ENCODE measurements at regions not wholly inside any gene's neighbourhood (a gene's known extent, or its start where the extent isn't known, plus 50 kb on each side); places are given as distances from the start of the nearest gene placed in this dataset.
"Not testable (repeated sequence)": the region's sequence is repeated elsewhere in the genome, so short reads cannot be mapped to it uniquely, and the experiment has no call there.

DNA sequence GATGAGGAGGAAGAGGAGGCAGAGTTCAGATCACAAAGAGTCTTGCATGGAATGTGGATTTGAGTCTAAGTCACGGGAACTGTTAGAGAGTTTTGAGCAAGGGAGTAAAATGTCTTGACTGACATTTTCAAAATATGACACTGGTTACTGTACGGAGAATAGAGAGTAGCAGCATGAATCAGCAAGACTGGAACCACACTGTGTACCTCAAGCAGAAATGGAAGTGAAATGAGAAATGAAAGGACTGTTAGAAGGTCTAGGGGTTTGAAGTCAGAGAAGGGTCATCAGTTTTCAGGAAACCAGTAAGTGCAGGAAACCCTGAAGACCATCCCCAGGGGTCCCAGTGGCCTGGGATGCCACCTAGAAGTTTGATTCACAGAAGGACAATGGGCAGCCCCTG lies 236.3 kb downstream of the GALC start:
- in situ Hi-C loops (cut with HindIII; ENCODE audit: low pct_unique_long_range_greater_than_20kb, low sequenced_read_pairs): no loop called here
- no peak for DNase-seq (ENCODE audit: low read depth)

DNA sequence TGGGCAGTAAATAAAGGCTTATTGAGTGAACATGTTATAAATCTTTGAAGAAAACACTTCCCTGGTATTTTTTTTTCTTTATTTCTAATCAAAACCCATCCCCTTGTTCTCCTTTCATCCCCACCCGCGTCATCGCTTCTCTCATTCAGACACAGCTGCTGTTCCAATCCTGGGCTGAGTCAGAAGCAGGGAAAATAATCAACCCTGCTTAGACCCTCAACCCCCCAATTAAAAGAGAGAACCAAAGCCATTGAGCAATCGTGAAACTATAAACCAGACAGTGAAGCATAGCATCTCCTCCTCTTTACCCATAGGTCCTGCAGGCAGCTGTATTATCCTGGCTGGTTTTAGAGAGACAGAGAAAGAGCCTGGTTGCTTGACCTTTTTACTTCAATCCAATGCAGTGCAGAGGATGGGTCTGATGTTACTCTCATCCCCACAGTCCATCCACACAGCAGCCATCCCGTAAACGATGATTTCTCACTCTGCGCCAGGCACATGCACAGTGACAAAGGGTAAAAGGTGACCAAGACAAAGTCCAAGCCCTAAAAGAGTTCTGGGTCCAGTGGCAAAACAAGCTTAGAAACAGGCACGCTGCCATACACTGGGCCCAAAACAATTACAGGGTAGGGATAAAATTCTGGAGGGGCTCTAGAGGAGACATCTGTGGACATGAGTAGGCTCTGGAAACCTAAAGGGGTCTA lies 238.3 kb downstream of the GALC start:
- in situ Hi-C loops (cut with HindIII; ENCODE audit: low pct_unique_long_range_greater_than_20kb, low sequenced_read_pairs): no loop called here
- DNase-seq (ENCODE audit: low read depth): no peak

DNA sequence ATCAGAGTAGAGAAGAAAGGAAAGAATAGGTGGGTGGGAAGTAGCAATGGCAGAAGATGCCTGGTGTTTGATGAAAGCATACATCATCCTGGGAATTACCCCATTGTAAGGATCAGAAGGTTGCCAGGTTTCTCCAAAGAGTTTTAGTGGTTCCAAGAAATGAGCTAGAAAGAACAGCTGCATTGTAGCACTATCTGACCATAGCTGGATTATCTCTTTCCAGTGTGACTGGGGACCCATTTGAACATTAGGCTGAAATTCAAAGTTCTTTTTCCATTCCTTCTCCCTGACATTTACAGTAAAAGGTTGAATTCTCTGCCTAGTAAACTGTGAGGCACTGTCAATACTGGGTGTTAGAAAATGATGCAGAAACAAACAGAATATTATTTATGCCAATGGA lies 244.4 kb downstream of the GALC start:
- in situ Hi-C loops (cut with HindIII; ENCODE audit: low pct_unique_long_range_greater_than_20kb, low sequenced_read_pairs): no loop called here
- no peak for DNase-seq (ENCODE audit: low read depth)

DNA sequence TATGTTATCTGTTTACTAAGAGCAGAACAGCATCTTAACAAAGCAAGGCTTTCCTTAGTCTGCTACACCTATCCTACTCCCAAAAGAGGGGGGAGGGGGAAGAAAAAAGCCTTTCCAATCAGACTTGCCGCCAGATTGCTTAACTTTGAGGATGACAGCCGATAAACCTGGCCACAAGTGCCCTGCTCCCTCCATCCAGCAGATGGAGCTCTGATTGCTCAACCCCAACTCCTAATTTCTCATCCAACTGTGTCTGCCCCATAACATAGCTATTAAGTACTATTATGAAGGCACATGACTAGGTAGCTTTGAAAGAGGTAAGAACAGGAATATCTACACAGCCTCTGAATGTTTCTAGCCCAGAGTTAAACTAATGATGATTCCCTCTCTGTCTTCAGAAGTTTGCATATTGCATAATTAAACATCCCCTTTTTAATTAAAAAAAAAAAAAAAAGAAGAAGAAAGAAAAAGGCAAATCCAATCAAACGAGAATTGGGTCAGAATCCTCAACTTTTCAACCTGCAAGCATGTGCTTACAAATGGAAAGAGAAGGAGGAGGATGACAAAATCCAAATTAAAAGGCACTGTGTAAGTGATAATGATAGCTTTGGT lies 247.4 kb downstream of the GALC start:
- DNase-seq (ENCODE audit: low read depth): peak; percentile 9
- in situ Hi-C loops (cut with HindIII; ENCODE audit: low pct_unique_long_range_greater_than_20kb, low sequenced_read_pairs): no loop called here

DNA sequence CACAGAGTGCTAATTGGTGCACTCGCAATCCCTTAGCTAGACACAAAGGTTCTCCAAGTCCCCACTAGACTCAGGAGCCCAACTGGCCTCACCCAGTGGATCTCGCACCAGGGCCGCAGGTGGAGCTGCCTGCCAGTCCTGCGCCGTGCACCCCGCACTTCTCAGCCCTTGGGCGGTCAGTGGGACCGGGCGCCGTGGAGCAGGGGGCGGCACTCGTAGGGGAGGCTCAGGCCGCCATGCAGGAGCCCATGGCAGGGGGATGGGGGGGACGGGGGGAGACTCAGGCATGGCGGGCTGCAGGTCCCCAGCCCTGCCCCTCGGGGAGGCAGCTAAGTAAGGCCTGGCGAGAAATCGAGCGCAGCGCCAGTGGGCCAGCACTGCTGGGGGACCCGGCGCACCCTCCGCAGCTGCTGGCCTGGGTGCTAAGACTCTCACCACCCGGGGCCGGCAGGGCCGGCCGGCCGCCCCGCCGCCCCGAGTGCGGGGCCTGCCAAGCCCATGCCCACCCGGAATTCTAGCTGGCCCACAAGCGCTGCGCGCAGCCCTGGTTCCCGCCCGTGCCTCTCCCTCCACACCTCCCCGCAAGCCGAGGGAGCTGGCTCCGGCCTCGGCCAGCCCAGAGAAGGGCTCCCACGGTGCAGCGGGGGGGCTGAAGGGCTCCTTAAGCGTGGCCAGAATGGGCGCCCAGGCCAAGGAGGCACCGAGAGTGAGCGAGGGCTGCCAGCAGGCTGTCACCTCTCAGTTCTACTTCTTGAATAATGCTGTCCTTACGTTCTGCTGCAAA lies 258.2 kb downstream of the GALC start:
- DNase-seq (ENCODE audit: low read depth); in situ Hi-C loops (cut with HindIII; ENCODE audit: low pct_unique_long_range_greater_than_20kb, low sequenced_read_pairs): not testable (repeated sequence)

DNA sequence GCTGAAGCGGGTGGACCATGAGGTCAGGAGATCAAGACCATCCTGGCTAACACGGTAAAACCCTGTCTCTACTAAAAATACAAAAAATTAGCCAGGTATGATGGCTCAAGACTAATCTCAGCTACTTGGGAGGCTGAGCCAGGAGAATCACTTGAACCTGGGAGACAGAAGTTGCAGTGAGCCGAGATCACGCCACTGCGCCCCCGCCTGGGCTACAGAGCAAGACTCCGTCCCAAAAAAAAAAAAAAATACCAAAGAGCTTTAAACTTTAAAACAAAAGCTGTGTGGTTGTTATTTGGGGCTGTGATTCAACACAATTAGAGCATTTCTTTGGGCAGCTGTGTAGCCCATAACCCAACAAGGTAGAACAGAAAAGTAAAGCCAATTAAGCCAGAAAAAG lies 259.9 kb downstream of the GALC start:
- in situ Hi-C loops (cut with HindIII; ENCODE audit: low pct_unique_long_range_greater_than_20kb, low sequenced_read_pairs); DNase-seq (ENCODE audit: low read depth): not testable (repeated sequence)

DNA sequence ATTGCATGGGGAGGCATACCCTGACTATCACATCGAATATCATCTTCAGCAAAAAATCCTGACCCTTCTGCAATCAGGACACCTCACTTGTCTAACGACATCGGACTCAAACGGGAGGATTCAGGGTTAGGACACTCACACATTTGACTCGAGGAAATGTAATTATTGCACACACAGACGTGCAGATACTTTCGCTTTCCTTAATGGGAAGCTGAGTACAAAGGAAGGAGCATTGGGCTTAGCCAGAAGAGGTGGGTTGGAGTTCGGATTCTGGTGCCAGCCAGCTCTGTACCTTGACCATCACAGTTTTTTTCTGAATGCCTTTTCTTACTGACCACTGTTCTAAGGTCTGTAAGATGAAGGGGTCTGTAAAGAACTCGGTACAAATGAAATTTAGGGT lies 260.4 kb downstream of the GALC start:
- DNase-seq (ENCODE audit: low read depth): no peak
- in situ Hi-C loops (cut with HindIII; ENCODE audit: low pct_unique_long_range_greater_than_20kb, low sequenced_read_pairs): no loop called here

DNA sequence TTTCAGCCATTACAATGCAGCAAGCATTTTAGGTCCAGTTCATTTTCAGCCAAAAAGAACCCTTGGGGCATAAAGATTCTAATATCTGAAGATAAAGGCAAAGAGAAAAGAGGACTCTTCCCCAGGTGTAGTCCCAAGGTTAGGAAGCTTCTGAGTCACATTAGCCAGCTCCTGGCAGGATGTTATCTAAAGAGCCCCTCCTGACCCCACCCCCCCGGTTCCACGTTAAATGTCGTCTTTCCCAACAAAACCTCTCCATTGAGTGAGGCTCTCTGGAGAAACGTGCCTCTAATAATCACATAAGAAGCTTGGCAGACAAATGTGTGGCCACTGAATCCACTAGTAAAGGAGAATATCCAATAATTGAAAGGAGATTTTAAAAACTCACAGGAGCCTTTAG lies 267.7 kb downstream of the GALC start:
- DNase-seq (ENCODE audit: low read depth): no peak
- in situ Hi-C loops (cut with HindIII; ENCODE audit: low pct_unique_long_range_greater_than_20kb, low sequenced_read_pairs): no loop called here

DNA sequence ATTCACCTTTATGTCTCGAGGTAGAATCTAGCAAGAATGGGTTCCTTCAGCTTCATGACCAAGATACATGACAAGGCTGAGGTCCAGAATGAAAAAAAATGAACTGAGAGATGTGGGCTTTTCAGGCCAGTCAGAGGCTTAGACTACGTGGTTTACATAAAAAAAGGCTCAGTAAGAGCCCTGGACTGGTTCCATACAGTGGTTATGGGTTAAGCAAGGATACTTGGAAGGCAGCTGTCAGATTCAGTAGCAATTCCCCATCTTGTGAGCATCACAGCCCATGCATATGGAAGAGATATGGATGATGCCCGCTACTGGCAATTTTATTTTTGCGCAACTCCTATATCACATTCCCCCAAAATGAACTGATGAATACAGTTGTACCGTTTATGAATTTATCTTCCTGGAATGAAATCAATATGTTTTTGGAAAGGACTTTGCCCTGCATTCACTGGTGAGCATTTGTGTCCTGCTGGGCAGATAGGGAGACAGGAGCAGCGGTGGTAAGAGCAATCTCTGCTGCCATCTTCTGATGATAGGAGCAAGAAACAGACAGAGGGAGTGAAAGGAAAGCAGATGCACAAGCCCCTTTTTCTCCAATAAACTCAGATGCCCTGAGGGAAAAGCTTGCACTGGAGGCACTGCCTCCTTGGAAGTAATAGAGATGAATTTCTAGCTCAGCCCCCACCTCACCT lies 280.4 kb downstream of the GALC start:
- no peak for DNase-seq (ENCODE audit: low read depth)
- in situ Hi-C loops (cut with HindIII; ENCODE audit: low pct_unique_long_range_greater_than_20kb, low sequenced_read_pairs): no loop called here

DNA sequence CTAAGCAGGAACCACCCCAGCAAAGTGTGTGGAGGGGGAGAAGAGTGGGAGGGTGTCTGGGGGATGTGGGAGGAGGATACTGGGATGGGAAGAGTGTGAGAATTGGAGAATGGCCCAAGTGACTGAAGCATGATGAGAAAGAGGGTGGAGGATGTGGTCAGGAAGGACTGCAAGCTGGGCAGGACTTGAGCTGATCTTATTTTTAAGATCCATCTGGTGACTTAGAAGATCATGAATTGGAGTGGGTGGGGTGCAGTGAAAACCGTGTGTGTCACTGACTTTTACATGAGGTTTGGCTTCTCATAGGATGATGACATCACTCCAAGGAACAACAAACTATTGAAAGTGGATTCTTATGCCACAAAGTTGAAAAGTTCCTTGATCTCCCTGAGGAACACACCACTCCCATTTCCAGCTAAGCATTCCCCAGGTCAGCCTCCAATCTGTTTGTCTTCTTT lies 287.5 kb downstream of the GALC start:
- in situ Hi-C loops (cut with HindIII; ENCODE audit: low pct_unique_long_range_greater_than_20kb, low sequenced_read_pairs): no loop called here
- DNase-seq (ENCODE audit: low read depth): no peak

DNA sequence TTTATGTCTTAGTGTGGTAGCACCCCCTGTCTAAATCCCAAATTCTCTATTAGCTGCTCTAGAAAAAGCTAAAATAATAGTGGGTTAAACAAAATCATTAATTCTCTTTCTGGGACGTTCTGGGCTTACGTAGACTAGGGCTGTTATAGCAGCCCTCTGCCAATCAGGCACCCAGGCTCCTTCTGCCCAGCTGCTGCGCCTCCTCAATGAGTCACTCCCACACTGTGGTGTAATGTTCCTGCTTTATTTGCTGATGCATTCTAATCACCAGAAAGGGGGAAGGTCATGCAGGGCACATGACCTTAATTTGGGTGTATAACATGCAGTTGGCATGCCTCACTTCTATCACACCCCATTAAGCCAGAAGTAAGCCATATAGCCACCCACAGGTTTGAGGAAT lies 294.5 kb downstream of the GALC start:
- DNase-seq (ENCODE audit: low read depth): no peak
- in situ Hi-C loops (cut with HindIII; ENCODE audit: low pct_unique_long_range_greater_than_20kb, low sequenced_read_pairs): no loop called here

DNA sequence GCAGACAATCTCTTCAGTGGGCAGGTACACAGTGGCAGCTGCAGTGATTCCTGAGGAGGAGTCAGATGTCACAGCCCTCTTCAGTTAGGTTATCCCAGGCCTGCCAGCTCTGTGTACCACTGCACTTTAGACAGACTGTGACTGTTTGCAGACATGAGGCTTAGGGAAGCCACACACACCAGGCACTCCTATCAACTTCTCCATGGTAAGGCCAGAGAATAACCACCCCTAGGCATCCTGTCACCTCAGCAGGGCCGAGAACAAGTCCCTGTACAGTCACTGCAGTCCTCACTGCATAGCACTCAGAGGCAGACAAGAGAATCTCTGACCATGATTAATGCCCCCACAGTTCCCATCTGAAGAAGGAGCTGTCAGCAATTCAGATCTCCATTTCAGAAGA lies 296.5 kb downstream of the GALC start:
- DNase-seq (ENCODE audit: low read depth): no peak
- in situ Hi-C loops (cut with HindIII; ENCODE audit: low pct_unique_long_range_greater_than_20kb, low sequenced_read_pairs): no loop called here

DNA sequence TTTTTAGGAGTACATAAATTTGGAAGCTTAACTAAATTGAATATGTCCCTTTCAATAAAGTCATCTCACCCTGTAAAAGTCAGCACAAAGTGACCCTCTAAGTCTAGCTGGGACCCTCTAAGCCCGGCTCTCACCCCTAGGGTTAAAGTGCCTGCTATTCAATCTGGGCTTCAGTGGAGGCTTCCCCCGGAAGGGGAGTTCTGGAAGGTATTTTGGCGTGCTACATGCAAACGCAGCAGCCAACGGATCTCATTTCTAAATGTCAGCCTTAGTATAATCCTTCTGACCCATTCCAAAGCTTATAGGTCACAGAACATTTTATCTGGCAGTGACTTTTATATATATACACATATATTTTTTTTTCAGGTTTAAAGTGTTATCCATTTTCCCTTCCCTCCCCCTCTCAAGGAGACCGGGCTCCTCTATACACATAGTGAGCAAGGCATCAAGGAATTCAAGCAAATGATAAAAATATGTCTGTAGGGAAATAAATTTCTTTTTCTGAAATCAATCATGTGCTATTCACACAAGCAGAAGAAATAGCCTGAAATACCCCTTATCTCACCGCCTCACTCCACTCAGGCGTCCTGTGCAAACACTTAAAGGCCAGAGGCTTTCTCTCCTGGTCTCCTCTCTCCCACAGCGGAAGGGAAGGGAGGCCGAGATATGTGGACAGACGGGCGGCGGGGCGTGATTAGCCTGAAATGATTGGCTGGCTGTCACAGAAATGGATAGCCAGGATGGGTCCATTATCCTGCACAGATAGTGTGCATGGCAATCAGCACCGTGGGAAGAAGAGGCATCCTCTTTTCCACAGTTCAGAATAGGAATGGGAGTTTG lies 301.7 kb downstream of the GALC start:
- in situ Hi-C loops (cut with HindIII; ENCODE audit: low pct_unique_long_range_greater_than_20kb, low sequenced_read_pairs): no loop called here

DNA sequence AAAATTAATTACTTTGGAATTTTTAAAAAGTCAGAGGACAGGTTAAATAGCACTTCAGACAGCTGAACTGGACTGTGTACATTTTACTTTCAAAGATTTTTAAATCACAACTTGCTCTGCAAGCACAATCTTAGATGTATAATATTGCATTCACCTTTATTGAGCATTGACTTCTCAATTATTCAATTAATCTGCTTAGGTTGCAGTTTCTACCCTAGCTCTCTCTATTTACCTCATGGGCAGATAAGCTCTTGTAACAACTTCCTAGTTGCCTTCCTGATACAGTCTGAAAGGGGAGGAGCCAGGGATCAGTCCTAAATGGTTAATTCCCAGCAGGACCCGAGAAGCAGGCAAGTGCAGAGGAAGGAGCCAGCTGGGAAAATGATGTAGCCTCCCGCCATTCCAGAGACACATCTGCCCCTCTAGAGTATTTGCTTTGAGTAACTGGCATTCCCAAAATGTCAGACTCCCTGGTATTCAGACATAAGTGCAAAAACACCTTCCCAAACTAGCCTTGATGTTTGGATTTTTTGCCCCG lies 302.8 kb downstream of the GALC start:
- no peak for DNase-seq (ENCODE audit: low read depth)
- in situ Hi-C loops (cut with HindIII; ENCODE audit: low pct_unique_long_range_greater_than_20kb, low sequenced_read_pairs): no loop called here

More for the DNA sequence above, 301.7 kb downstream of the GALC start:
- DNase-seq (ENCODE audit: low read depth): no peak

DNA sequence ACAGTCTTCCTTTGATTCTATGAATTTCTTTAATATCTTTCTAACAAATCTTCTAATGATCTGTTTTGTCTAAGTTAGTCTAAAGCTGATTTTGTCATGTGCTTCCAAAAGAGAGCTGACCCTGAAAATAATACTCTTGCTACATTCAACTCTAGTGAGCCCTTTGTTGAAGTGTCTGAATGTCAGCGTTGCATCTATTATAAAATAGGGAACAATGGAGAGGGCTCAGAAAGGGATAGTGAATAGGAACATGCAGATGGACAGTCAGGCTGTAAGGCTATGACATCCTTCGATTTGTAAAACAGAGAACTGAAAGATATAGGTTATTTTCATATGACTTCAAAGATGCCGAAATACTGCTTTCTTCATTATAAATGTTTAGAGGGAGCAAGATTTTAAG lies 304.5 kb downstream of the GALC start:
- in situ Hi-C loops (cut with HindIII; ENCODE audit: low pct_unique_long_range_greater_than_20kb, low sequenced_read_pairs): no loop called here
- DNase-seq (ENCODE audit: low read depth): no peak

DNA sequence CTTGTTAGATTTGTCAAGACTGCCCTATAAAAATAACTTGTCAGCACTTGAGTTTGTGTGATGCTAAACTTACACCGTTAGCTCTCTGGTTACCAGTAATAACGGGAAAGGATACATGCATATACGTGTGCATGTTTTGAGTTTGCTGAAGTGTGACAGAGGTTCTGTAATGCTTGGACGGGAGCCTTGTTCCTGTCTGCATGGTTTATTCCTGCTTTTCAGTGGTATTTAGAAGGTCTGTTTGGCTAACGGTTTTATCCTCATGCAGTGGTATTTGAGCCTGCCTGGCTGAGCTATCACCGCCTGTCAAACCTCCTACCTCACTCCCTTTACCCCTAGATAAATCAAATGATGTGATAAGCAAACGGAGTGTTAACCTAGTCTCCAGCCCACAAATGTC lies 305.6 kb downstream of the GALC start:
- in situ Hi-C loops (cut with HindIII; ENCODE audit: low pct_unique_long_range_greater_than_20kb, low sequenced_read_pairs): no loop called here
- peak; percentile 0 for DNase-seq (ENCODE audit: low read depth)

DNA sequence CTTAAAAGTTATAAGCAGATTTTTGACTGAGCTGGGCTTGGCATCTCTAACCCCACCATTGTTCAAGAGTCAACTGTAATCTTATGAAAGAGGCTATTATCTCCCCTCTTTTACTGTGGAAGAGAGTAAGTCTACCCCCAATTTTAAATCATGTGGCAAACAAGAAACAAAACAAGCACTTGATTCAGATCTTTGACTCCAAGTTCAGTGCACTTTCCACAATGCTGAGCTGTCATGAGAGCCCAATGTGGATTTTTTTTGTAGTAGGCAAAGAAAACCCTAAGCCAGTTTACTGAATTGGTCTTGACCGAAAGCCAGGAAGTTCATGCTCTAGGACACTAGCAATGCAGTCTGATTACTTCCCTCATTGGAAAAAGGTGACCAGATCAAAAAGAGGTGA lies 306.2 kb downstream of the GALC start:
- in situ Hi-C loops (cut with HindIII; ENCODE audit: low pct_unique_long_range_greater_than_20kb, low sequenced_read_pairs): no loop called here
- DNase-seq (ENCODE audit: low read depth): no peak

DNA sequence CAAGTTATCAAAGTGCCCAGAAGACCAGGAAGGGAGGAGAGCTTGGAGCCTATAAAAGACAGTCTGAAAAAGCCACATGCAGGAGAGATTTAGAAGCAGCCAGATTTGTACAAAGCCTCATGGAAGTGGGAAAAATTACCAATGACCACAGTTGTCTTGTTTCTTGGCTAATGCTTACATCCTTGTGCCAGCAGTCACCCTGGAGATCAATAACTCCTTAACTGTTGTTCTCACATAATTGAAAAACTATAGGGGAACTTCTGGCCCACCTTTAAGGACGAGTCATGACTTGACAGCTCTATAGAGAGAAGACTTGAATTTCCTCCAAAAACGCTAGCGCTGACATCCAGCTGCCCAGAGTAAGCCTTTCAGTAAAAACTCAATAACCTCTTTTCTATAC lies 313.1 kb downstream of the GALC start:
- in situ Hi-C loops (cut with HindIII; ENCODE audit: low pct_unique_long_range_greater_than_20kb, low sequenced_read_pairs): no loop called here
- DNase-seq (ENCODE audit: low read depth): no peak
